OCI-M1 (cell line): ENCODE measurements at regions not wholly inside any gene's neighbourhood (a gene's known extent, or its start where the extent isn't known, plus 50 kb on each side); places are given as distances from the start of the nearest gene placed in this dataset.

ENCODE experiments used
- DNase-seq: peaks from one replicate; lab custom pipeline; 2025; lab: John Stamatoyannopoulos, UW

DNA sequence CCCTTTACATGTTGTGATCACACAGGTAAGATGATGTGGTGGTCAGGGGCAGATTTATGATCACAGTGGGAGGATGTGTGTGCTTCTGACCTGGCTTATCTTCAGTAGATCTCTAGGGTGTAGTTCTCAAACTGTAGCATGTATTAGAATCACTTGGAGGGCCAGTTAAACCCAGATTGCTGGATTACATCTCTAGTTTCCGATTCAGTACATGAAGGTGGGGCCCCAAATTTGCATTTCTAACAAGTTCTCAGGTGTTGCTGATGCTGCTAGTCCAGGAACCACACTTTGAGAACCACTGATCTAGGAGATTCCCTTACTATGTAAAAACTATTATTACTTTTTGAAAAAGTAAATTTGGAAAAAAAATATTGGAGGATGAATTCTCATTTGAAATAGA is 199.3 kb upstream of the GOLIM4 start:
- DNase-seq = no peak

DNA sequence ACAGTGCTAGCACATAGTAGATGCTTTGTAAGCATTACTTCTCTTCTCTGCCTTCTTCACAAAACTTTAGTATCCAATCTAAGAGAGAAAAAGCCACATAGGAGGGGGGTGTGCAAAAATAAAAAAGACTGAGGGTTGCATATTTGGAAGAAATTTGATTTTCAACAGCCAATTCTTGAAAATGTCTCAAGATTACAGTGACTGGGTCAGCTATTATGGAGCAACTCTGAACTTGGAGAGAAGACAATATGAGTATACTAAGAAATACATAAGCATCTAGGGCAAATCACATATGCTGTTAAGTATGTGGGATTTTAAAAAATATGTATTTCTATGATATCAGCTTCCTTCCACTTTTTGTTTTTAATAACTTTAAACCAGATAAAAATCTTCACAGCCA is 196.6 kb upstream of the GOLIM4 start:
- DNase-seq = no peak

DNA sequence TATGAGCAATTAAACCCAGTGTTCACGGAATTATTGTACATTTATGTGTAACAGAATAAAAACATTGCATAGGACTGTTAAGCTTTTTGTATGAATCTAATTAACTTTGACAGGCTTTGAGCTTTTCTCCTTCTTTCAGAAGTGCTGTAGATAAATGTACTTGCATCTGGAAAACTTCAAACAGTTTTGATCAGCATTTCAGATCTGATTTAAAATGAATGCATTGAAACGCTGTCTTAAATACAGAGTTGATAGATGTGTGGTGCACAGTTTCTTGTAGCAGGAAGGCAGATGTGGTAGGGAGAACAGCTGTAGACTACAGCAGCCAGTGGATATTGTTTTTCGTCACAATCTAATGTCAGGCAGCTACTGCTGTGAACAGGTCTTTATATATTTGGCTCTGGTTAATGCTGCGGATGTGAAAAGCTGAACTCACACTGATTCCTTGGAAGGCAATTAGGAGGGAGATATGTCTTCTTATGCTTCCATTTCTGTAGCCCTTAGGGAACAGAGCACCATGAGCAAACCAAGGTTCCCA is 193.8 kb upstream of the GOLIM4 start:
- DNase-seq = no peak

DNA sequence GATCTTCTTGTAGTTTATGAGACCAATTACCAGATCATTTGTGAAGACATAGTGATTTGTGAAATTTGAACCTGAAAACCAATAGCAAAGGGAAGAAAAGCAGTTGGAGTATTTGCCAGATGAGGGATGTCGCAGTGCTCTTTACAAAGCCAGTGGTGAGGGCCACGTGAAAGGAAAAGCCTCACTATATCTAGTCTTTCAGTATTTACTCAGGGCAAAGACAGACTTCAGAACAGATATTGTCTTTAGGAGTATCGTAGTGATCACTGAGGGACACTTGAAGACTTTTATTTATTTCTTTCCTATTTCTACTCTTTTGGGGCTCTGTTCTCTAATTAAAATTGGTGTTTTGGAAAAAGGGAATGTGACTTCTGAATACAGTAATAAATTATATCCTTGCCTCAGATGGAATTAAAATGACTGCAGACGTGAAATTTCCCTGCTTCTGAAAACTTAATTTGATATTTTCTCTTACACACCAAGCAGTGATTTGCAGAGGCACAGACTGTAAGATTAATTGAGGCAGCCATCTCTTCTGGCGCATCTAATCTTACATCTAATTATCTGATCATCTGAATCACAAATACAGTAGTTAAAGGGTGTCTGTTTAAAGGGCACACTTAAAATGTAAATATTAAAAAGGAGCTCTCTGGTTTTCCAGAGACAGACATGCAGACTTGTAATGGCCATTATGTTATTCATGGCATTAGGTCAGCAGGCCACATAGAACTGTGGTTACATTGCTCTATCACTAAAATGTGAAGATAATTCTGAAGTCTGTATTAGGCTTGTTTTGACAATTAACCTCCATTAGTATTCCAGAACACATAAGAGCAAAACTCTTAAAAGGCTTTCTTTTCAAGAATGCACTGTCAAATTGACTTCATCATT is 193.0 kb upstream of the GOLIM4 start:
- no peak for DNase-seq

DNA sequence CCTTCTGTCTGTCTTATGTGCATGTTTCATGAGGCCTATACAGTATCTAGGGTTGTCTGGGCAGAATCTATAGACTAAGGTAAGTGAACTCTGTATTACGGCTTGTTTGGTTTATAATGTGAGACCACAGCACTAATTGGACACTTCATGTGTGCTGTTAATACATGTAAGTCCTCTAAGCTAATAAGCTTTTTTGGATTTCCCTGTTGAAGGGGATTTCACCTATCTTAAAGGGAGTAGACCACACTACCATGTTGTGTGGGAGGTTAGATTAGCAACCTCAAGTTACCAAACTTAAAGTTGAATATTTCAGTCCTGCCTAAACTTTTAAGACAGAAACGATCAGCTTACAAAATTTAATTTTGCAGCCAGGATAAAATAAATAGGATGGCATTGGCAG is 189.8 kb upstream of the GOLIM4 start:
- peak; percentile 2 for DNase-seq

DNA sequence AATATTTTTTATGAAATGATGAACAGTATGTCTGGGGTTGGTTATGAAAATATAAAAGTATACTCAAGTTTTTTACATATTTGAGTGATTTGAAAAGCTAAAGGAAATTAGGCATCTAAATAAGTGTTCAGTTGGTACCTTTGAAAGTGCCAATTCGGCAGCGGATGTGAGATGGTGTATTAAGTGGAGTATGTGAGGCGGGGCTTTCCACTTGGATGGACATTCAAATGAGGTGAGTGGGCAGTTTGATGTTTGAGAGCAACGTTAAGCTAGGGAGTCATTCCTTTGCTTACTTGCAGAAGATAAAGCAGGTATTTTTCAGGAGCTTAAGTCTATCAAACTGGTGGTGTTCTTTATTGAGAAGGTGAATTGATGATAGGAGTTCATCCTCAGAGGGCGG is 189.0 kb upstream of the GOLIM4 start:
- no peak for DNase-seq

DNA sequence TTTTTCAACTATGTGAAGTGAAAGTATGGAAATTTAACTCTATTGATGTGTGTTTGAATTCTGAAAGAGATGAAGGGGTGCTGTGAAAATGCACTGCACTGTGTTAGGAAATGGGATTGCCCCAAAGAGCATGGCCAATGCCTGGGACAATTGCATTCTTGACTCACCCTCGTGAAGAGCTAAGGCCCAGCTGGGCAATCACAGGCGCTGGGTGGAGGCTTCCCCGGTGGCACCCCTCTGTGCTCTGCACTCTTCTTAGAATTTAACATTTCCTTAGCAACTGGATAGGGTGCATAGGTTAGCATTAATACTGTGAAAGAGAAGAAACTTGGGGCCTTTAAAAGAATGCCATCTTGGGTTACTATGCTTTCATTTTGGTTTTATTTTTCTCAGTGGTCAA is 179.9 kb upstream of the GOLIM4 start:
- DNase-seq = no peak

DNA sequence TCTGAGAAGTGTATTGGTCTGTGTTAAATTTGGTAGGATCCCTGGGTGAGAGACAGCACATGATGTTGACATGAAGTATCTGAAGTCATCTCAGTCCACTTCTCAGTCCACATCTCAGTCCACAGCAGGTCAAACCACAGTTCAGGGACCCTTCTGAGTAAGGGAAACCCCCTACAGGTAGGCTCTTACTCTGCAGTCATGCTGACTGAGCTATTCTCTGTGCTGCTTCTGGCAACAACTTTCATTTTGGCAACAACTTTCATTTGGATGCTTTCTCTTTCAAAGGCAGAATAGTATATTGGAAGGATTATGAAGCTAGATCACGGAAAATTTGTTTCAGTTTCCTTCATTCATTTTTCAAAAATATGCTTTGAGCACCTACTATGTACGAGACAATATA is 178.2 kb upstream of the GOLIM4 start:
- peak; percentile 2 for DNase-seq

DNA sequence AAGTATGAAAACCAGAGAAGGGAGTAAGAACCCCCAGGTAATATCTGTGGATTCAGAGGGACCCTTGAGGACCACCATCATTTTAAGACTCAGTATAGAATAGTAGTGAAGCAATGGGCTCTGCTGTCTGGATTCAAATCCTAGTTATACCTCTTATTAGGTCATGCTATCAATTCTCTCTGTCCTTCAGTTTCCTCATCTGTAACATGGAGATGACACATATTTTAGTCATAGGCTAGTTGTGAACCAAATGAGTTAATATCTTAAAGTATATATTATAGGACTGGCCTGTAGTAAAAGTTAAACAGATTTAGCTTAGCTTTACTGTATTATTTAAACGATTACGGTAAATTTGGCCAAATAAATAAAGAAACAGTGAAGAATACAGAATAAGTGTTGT is 177.3 kb upstream of the GOLIM4 start:
- no peak for DNase-seq

DNA sequence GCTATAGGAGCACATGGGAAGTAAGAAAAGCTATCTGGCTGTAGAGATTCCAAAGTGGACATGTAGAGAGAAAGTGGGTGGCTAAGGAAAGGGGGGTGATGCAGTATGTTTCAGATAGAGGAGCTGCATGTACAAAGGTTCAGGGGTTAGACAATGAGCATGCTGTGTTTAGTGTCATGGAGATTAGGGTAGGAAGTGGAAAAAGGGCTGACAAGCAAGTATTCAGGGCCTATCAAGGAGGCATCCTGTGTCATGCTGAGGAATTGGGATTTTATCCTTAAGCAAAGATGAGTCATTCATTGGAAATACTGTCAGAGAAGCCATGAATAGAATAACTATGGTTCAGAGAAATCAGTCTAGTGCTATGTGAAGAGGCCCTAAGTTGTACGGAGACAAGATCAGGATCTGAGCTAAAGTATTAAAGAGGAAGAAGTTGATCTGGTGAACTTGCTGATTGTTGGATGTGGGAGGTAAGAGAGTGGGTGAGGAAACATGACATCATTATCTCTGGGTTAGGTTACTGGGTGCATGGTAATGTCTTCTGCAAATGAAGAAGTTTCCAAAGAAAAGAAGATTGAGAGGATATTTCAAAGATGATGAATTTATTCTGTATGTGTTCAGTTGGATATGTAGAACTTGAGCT is 176.7 kb upstream of the GOLIM4 start:
- peak; percentile 32 for DNase-seq

DNA sequence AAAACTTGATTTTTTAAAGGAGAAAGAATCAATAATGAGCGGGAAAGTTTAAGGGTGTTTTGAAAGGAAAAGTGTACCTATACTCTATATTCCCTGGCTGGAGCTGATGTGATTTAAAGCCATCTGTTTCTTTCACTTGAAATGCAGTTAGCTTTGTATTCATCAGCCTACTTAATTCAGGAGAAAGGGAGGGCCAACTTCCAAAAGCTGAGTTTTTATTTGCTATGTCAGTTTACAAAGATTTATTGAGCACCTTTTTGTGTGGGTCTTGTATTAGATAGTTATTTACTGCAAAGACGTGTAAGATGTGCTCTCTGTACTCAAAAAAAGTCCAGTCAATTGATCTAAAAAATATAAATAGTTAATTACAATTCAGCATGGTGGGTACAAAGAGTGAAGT is 176.2 kb upstream of the GOLIM4 start:
- no peak for DNase-seq

DNA sequence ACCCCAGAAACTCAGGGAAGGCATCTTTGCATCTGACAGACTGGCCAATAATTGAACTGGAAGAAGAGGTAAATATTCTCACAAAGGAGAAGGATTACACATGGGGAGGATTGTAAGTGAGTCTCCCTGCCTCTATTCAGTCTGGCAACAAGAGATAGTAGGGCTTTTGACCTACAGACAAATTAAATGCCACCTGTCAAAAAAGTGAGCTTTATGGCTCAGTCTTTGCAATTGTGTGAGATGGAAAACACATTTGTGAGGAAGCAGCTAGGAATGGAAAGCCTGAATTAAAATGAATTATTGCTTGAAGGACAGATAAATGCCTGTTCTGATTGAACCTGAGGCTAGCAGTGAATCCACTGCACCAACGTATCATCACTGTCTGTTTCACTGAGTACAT is 173.3 kb upstream of the GOLIM4 start:
- no peak for DNase-seq

DNA sequence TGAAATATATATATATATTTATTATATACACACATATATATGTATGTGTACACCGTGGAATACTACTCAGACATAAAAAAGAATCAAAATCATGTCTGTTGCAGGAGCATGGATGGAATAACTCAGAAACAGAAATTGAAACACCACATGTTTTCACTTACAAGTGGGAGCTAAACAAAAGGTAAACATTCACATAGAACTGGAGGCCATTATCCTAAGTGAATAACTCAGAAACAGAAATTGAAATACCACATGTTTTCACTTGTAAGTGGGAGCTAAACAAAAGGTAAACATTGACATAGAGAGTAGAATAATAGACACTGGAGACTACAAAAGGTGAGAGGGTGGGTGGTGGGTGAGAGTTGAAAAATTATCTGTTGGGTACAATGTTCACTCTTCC is 171.5 kb upstream of the GOLIM4 start:
- DNase-seq = no peak

DNA sequence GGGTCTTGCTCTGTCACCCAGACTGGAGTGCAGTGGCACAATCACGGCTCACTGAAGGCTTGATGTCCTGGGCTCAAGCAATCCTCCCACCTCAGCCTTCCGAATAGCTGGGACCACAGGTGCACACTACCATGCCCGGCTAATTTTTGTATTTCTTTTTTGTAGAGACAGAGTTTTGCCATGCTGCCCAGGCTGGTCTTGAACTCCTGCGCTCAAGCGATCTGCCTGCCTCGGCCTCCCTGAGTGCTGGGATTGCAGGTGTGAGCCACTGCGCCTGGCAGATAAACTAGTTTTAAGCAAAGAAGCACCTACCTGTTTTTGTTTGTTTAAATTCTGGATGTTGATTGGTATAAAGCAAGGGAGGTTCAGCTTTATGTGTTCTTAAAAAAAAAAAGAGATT is 170.6 kb upstream of the GOLIM4 start:
- no peak for DNase-seq

DNA sequence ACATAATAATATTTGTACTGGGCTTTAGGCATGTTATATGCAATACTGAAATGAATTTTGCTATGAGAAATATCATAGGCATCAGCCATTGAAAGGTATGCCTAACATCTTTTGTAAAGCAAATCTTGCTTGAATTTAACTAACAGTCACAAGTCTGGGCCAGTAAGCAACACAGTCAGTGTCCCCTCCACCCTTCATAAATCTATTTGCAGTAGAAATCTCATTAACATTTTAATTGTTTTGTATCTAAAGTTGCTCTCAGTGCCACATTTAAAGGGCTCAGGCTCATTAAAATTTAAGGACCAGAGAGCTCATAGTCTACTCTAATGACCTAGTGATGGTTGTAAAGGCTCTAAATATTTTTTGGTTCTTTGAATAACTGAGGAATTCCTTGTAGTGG is 167.2 kb upstream of the GOLIM4 start:
- no peak for DNase-seq

DNA sequence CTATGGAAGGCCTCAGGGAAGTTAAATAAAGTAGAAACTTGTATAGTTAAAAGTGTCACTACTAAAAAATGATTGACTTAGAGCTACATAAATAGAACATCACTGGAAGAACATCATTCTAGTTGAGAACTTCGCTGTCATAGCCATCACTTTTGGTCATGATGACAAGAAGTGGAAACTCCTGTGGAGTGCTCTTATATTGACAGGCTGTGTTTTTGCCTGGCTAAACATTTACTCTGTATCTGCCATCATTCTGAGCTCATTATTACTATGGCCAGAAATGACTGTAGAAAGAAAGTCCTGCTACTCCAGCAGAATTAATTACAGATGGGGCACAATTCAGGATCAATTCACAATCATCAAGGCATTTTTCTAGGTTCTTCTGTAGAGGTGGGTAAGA is 165.1 kb upstream of the GOLIM4 start:
- no peak for DNase-seq

DNA sequence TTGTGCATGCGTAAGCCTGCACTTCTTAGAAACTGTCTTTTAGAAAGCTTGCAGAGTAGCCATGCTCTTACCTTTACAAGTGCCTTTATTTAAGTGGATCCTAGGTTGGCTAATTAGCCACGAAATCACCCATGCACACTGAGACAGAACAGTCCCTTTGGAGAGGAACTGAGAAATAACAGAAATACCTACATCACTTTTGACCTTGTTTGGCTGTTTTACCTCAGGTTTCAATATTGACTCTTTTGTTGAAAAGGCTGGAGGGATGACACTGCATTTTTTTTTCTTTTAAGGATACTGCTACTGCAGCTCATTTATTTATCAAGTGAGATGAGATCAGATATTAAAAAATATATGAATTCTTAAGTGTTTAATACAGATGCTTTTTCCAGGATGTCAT is 155.6 kb upstream of the GOLIM4 start:
- DNase-seq = no peak

DNA sequence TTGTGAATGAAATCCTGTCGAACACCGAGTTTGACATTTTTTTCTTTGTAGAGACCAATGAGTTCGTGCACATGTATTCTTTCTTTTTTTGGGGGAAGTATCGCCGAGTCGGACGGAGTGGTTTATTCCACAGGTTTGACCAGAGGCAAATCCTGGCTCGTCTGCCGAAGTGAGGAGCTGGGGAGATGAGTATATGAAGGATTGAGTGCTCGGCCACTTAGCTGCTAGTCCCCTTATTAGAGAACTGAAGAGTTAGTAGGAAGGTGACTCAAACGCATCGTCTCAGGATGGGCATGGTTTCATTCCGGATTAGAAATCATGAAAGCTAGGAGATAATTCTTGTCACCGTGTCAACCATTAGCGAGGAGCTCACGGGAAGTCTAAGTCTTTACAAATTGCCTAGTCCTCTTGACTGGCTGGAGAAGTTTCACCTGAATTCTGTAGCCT is 154.7 kb upstream of the GOLIM4 start:
- DNase-seq = peak; percentile 44

DNA sequence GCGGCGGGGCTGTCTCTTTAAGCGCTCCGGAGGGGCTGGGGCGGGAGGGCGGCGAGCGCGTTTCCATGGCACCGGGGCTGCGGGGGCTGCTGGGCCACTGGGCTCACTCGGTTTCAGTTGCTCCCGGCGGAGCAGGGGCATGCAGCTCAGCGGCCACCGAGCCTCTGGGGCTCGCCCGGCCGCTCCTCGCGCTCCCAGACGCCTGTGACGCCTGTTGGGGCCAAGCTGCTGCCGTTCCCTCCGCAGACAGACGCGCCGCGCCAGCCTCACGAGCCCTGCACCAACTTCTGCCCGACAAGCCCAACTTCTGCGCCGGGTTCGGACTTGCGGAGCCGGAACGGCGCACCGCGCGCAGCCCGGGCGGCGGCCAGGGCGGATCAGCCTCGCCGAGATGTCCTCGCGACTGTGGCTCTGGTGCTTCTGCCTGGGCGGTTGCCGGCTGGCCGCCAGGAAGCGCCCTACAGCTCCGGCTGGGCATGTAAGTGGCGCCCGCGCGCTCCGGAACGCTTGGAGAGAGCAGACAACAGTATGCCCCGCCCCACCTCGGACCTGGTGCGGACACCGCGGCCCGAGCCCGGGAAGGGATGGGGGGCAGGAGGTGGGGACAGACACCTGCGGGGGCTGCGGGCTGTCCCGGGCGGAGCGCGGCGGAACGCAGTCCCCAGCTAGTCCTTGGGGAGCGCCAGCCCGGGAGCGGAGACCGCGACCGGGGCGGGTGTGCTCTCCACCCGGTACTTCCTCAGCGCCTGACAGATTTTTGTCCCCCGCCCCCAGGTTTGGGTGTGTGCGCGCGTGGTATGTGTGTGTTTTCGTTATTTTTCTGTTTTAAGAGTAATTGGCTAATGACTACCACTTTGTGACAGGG is 154.1 kb upstream of the GOLIM4 start:
- DNase-seq = peak; percentile 75

DNA sequence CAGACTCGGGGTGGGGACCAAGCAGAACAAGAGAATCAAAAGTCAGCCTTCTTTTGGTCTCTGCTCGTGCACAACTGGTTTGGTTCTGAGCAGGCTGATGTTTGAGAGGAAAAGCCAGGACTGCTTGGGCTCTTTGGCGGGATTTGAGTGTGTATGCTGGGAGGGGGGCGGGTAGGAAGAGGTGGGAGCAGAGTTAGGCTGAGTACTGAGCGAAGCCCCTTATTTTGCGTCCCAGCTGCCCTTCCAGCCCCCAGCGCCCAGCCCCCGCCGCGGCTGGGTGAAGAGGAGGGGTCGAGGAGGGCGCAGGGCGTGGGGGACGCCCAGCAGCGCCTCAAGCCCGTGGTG is 153.5 kb upstream of the GOLIM4 start:
- DNase-seq = peak; percentile 37

DNA sequence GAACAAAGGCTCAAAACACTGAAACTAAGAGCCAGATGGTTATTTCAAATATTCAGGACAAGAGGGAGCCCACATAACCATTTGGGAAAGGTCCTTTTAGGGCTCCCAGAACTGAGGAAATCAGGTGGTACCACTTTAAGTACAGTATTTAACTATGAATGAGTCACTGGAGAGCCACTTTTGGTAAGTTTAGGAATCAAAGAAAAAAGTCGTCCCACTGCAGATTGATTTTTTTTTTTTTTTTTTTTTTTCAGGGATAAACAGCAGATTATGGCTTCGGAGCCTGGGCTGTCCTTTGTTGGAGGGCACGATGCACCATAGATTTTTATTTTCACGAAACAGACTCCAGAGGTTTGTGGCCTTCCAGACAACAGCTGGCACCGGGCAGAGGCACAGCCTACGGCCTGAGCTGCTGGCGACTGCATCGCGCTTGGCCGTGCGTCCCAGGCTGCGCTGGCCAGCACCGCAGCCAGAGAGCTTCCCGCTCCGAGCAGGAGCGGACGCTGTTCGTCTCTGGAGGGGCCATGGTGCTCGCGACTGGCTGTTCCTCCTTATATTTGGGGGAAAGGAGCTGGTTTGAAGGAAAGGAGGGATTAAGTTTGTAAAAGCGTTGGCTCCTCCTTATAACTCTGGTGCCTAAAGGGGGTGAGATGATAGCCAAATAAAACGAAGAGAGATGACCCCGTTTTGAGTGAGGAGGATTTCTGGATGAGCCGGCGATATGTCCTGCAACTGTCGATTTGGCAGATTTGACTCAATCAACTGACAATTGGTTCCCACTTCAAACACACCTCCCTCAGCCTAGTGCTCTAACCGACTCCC is 152.9 kb upstream of the GOLIM4 start:
- DNase-seq = peak; percentile 9

DNA sequence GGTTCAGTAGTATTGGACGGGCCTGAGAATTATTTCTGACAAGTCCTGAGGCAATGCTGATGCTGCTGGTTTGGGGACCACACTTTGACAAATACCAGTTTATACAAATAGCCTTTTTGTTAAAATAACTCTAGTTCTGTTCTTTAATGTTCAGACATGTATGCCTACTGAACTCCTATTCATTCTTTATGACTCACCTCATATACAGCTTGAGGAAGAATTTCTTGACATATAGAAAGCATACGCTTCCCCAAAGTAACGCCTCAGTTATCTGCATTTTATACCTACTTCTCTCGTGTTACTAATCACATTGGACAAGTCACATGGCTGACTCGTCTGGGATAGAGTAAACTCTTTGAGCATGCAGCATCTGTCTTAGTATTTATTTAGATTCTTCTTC is 145.4 kb upstream of the GOLIM4 start:
- no peak for DNase-seq
